H9 (cell line): ENCODE measurements at regions not wholly inside any gene's neighbourhood (a gene's known extent, or its start where the extent isn't known, plus 50 kb on each side); places are given as distances from the start of the nearest gene placed in this dataset.

ENCODE experiments used
- DNase-seq: peaks from one replicate; pipeline ENCODE4 v3.0.0-alpha.2; 2017
- H2AFZ ChIP-seq: one replicate; pipeline ENCODE4 v1.6.1; 2013; ENCODE audit warnings: mild to moderate bottlenecking, low read length, control low read depth, moderate library complexity
- H2AK5ac ChIP-seq: 2 replicates; pipeline ENCODE4 v1.6.1; 2013; ENCODE audit warnings: low read length, control low read depth, mixed read lengths; ENCODE audit not compliant: insufficient read length
- H2BK120ac ChIP-seq: one replicate; pipeline ENCODE4 v1.6.1; 2013; ENCODE audit warnings: low read depth, mild to moderate bottlenecking, low read length, control low read depth, inconsistent platforms; ENCODE audit not compliant: poor library complexity, severe bottlenecking
- H2BK12ac ChIP-seq: 2 replicates; pipeline ENCODE4 v1.6.1; 2013; ENCODE audit warnings: low read length, control low read depth, mixed read lengths, low read depth; ENCODE audit not compliant: insufficient read length
- H2BK15ac ChIP-seq: 2 replicates; pipeline ENCODE4 v1.6.1; 2013; ENCODE audit warnings: low read depth, low read length, control low read depth
- H2BK20ac ChIP-seq: one replicate; pipeline ENCODE4 v1.6.1; 2013; ENCODE audit warnings: low read depth, mild to moderate bottlenecking, low read length, control low read depth, inconsistent platforms; ENCODE audit not compliant: poor library complexity, severe bottlenecking
- H2BK5ac ChIP-seq: 2 replicates; pipeline ENCODE4 v1.6.1; 2013; ENCODE audit warnings: low read length, control low read depth, mixed read lengths; ENCODE audit not compliant: insufficient read length
- H3K14ac ChIP-seq: 2 replicates; pipeline ENCODE4 v1.6.1; 2013; ENCODE audit warnings: low read length, control low read depth; ENCODE audit not compliant: insufficient read depth
- H3K18ac ChIP-seq: 2 replicates; pipeline ENCODE4 v1.6.1; 2013; ENCODE audit warnings: low read depth, mild to moderate bottlenecking, mixed read lengths, low read length, control low read depth; ENCODE audit not compliant: insufficient read length
- H3K23ac ChIP-seq: 2 replicates; pipeline ENCODE4 v1.6.1; 2013; ENCODE audit warnings: low read length, control low read depth, mixed read lengths, low read depth; ENCODE audit not compliant: insufficient read length
- H3K23me2 ChIP-seq: 2 replicates; pipeline ENCODE4 v1.6.1; 2013; ENCODE audit warnings: low read depth, mild to moderate bottlenecking, mixed read lengths, low read length, control low read depth; ENCODE audit not compliant: insufficient read length, poor library complexity, severe bottlenecking
- H3K27ac ChIP-seq: 2 replicates; pipeline ENCODE4 v1.5.1; 2013; ENCODE audit warnings: low read length, control low read depth, mixed read lengths, low read depth; ENCODE audit not compliant: insufficient read length
- H3K27me3 ChIP-seq: 2 replicates; pipeline ENCODE4 v1.6.1; 2013; ENCODE audit warnings: low read length, control low read depth, inconsistent platforms; ENCODE audit not compliant: insufficient read depth
- H3K4ac ChIP-seq: 2 replicates; pipeline ENCODE4 v1.6.1; 2013; ENCODE audit warnings: low read depth, mild to moderate bottlenecking, control low read depth, inconsistent platforms, low read length, moderate library complexity
- H3K4me1 ChIP-seq: 2 replicates; pipeline ENCODE4 v1.6.1; 2013; ENCODE audit warnings: low read length, control low read depth, inconsistent platforms; ENCODE audit not compliant: insufficient read depth
- H3K4me2 ChIP-seq: 2 replicates; pipeline ENCODE4 v1.6.1; 2013; ENCODE audit warnings: low read length, control low read depth, mixed read lengths; ENCODE audit not compliant: insufficient read length, insufficient read depth
- H3K56ac ChIP-seq: 2 replicates; pipeline ENCODE4 v1.6.1; 2013; ENCODE audit warnings: low read depth, mild to moderate bottlenecking, mixed read lengths, low read length, control low read depth; ENCODE audit not compliant: insufficient read length
- H3K79me1 ChIP-seq: 2 replicates; pipeline ENCODE4 v1.6.1; 2013; ENCODE audit warnings: low read depth, mild to moderate bottlenecking, moderate library complexity, low read length, control low read depth, inconsistent platforms; ENCODE audit not compliant: insufficient read depth, poor library complexity, severe bottlenecking
- H3K79me2 ChIP-seq: 2 replicates; pipeline ENCODE4 v1.6.1; 2013; ENCODE audit warnings: low read length, control low read depth, inconsistent platforms; ENCODE audit not compliant: insufficient read depth
- H3K9ac ChIP-seq: 2 replicates; pipeline ENCODE4 v1.6.1; 2013; ENCODE audit warnings: low read length, control low read depth, mixed read lengths; ENCODE audit not compliant: insufficient read length; ENCODE audit errors: extremely low read depth
- H3K9me3 ChIP-seq: one replicate; pipeline ENCODE4 v1.6.1; 2013; ENCODE audit warnings: low read depth, low read length, inconsistent platforms; ENCODE audit not compliant: control insufficient read depth
- H3T11ph ChIP-seq: one replicate; pipeline ENCODE4 v1.6.1; 2013; ENCODE audit warnings: mild to moderate bottlenecking, low read length, control low read depth, inconsistent platforms
- H4K20me1 ChIP-seq: one replicate; pipeline ENCODE4 v1.6.1; 2013; ENCODE audit not compliant: control insufficient read depth, insufficient read length, insufficient read depth
- H4K5ac ChIP-seq: 2 replicates; pipeline ENCODE4 v1.6.1; 2013; ENCODE audit warnings: low read depth, mild to moderate bottlenecking, mixed read lengths, low read length, control low read depth; ENCODE audit not compliant: insufficient read length
- H4K8ac ChIP-seq: replicated peaks from 2 replicates; pipeline ENCODE4 v1.6.1; 2013; ENCODE audit warnings: low read length, control low read depth, mixed read lengths, low read depth; ENCODE audit not compliant: insufficient read length
- H4K91ac ChIP-seq: 2 replicates; pipeline ENCODE4 v1.6.1; 2013; ENCODE audit warnings: low read depth, mild to moderate bottlenecking, moderate library complexity, mixed read lengths, low read length, control low read depth; ENCODE audit not compliant: insufficient read length
- H3K27ac Mint-ChIP-seq, 3 experiments: 2 replicates in 2 of 3; 3 replicates in 1 of 3; pipeline ENCODE4 v1.8.0; 2020 to 2021; ENCODE audit warnings: mixed read lengths in 3 of 3, mild to moderate bottlenecking in 1 of 3, moderate library complexity in 1 of 3
- H3K27me3 Mint-ChIP-seq: 2 replicates; pipeline ENCODE4 v1.8.0; 2021; ENCODE audit warnings: low read depth, mild to moderate bottlenecking, moderate library complexity, mixed read lengths
- H3K36me3 Mint-ChIP-seq, 3 experiments: 2 replicates in 2 of 3; 3 replicates in 1 of 3; pipeline ENCODE4 v1.8.0; 2020 to 2021; ENCODE audit warnings: low read depth in 3 of 3, mixed read lengths in 3 of 3; ENCODE audit not compliant: insufficient read depth in 1 of 3
- H3K4me1 Mint-ChIP-seq, 2 experiments: 2 replicates each; pipeline ENCODE4 v1.8.0; 2020; ENCODE audit warnings: mixed read lengths in 2 of 2
- H3K4me3 Mint-ChIP-seq, 2 experiments: 2 replicates in 1 of 2; 3 replicates in 1 of 2; pipeline ENCODE4 v1.8.0; 2020 to 2021; ENCODE audit warnings: mild to moderate bottlenecking in 2 of 2, mixed read lengths in 2 of 2, moderate library complexity in 1 of 2
- H3K9me3 Mint-ChIP-seq, 2 experiments: 2 replicates in 1 of 2; 3 replicates in 1 of 2; pipeline ENCODE4 v1.8.0; 2020; ENCODE audit warnings: mild to moderate bottlenecking in 2 of 2, mixed read lengths in 2 of 2, moderate library complexity in 1 of 2
- TF ChIP-seq, protein P1 (sequence below): fragments of 200-600 bp; sonication (generic); conservative IDR thresholded peaks from 3 replicates; pipeline ENCODE4 v1.8.0; 2021; ENCODE audit warnings: antibody characterized with exemption, mild to moderate bottlenecking

DNA sequence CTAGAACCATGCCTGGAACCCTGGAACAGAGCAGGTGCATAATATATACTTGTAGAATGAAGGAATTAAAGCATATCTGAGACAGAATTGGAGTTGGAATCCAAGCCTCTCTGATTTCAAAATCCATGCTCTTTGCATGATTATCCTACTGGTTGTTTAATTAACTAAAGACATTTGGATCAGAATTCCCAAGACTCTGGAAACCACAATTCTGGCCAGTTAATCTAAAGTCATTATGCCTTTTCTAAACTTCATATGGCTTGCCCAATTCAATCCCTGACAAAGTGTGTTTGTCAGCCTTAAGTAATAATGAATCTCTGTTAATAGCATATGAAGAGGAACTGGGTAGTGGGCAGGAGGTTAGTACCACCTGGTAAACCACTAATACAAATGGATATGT, 422.6 kb downstream of the ATP23 start:
- Histone ChIP-seq H3T11ph (no peak overlapping the region), H4K8ac (no peak overlapping the region), H2BK15ac (no peak overlapping the region), H3K4me2 (no peak overlapping the region), H3K18ac (no peak overlapping the region), H3K4me1 (no peaks in the 10 kb centered on the region), H3K23ac (no peak overlapping the region), H3K79me2 (no peaks in the 10 kb centered on the region), H3K14ac (no peak overlapping the region), H4K5ac (no peak overlapping the region), H2AK5ac (no peak overlapping the region), H3K27me3 (no peaks in the 10 kb centered on the region), H3K56ac (no peak overlapping the region), H3K27ac (no peak overlapping the region), H3K23me2 (no peaks in the 10 kb centered on the region), H3K79me1 (no peaks in the 10 kb centered on the region), H2BK20ac (no peak overlapping the region), H4K20me1 (no peaks in the 10 kb centered on the region), H2BK5ac (no peak overlapping the region), H2BK120ac (no peak overlapping the region), H2BK12ac (no peak overlapping the region), H2AFZ (no peak overlapping the region), H4K91ac (no peak overlapping the region), H3K9me3 (no peaks in the 10 kb centered on the region), H3K9ac (no peak overlapping the region), H3K4ac (no peak overlapping the region)
- Mint-ChIP-seq H3K36me3 (no peaks in the 10 kb centered on the region), H3K27ac (no peak overlapping the region), H3K9me3 (no peaks in the 10 kb centered on the region), H3K4me3 (no peak overlapping the region), H3K4me1 (no peaks in the 10 kb centered on the region), H3K27me3 (no peaks in the 10 kb centered on the region; the same call in 1 of the 2 replicates)
- TF ChIP-seq, protein P1, sequence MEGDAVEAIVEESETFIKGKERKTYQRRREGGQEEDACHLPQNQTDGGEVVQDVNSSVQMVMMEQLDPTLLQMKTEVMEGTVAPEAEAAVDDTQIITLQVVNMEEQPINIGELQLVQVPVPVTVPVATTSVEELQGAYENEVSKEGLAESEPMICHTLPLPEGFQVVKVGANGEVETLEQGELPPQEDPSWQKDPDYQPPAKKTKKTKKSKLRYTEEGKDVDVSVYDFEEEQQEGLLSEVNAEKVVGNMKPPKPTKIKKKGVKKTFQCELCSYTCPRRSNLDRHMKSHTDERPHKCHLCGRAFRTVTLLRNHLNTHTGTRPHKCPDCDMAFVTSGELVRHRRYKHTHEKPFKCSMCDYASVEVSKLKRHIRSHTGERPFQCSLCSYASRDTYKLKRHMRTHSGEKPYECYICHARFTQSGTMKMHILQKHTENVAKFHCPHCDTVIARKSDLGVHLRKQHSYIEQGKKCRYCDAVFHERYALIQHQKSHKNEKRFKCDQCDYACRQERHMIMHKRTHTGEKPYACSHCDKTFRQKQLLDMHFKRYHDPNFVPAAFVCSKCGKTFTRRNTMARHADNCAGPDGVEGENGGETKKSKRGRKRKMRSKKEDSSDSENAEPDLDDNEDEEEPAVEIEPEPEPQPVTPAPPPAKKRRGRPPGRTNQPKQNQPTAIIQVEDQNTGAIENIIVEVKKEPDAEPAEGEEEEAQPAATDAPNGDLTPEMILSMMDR = no peak
- no peak for DNase-seq
